NCI-H82 (cell line): ENCODE measurements at regions not wholly inside any gene's neighbourhood (a gene's known extent, or its start where the extent isn't known, plus 50 kb on each side); places are given as distances from the start of the nearest gene placed in this dataset.

ENCODE experiments used
- DNase-seq: peaks from one replicate; lab custom pipeline; 2025; lab: John Stamatoyannopoulos, UW

DNA sequence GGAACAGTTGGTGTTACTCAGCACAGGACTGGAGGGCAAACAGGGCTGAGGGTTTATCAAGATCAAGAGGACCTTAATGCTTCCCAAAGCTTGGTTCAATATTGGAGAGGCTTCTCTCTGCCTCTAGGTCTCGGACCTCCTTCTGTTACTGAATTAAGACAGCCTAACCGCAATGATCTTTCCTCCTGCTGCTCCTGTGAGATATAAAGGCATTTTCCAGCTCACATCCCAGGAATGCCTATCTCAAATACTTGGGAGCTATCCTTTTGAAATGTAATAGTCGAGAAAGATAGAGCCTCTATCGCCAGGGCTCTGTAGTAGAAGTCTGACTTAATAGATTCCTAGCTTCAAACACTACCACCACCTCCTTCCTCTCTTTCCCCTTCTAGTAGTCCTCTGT is 1475.0 kb downstream of the SLITRK1 start:
- no peak for DNase-seq

GRCh38 chr13:82374719-82375118 is 1507.6 kb downstream of the SLITRK1 start:
- no peak for DNase-seq

DNA sequence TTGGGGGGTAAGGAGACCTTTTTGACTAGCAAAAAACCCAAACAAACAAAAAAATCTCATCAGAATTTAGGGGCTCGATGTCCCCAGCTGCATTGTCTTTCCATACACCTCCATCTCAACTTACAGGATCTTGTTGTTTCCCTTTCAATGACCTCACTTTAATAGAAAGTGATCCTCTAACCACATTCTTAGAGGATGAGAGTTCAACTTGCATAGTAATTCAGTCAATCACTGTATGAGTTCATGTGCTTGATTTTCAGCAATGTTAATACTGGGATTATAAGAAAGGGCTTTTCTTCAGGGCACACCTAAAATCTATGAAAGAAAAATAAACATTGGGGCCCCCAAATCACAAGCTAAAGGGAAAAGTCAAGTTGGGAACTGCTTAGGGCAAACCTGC is 1512.0 kb downstream of the SLITRK1 start:
- DNase-seq: no peak

- no peak for DNase-seq
Measured at GRCh38 chr13:82364525-82364924, 1517.7 kb downstream of the SLITRK1 start.

GRCh38 chr13:82358284-82358683 is 1524.0 kb downstream of the SLITRK1 start:
- DNase-seq: no peak

GRCh38 chr13:82356667-82357410 is 1525.4 kb downstream of the SLITRK1 start:
- DNase-seq: no peak

GRCh38 chr13:82344867-82345266 is 1537.4 kb downstream of the SLITRK1 start:
- DNase-seq: no peak

- DNase-seq: no peak
Measured at GRCh38 chr13:82341116-82341515, 1541.2 kb downstream of the SLITRK1 start.

DNA sequence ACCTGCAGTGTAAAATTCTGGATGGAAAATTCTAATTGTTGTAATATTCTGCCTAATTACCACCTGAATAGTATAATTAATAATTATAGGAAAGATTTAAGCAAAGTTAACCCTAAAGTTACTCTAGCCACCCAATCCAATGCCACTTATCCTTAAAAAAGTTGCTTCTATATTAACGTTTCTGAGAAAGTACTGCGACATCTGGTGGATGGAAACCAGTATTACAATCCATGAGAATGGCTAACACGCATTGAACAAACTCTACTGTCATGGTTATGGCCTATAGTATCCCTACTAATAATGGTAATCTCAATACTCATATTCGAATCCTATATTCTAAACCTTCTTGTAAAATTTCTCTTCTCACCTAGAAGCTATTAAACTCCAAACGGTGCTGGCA is 1551.8 kb downstream of the SLITRK1 start:
- peak; percentile 44 for DNase-seq

- DNase-seq: no peak
Measured at GRCh38 chr13:82323101-82323500, 1559.2 kb downstream of the SLITRK1 start.

GRCh38 chr13:82305588-82305987 is 1576.7 kb downstream of the SLITRK1 start:
- DNase-seq: no peak

DNA sequence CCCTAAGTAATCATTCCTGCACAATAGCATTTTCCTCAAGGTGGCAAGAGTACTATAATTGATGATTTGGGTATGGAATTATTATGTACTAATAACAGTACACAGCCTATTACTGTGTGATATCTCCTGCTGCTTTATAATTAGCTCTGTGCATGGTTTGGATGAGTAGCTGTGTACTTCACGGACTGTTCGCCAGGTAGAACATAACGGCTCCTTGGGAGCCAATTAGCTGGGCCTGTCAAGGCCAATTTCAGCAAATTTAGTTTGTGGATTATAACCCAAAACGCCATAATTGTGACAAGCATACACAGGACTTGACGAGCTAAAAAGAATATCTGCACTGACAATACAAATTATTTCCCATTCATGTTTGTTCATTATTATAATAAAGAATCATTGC is 1584.2 kb downstream of the SLITRK1 start:
- DNase-seq: no peak

GRCh38 chr13:82294226-82294625 is 1588.0 kb downstream of the SLITRK1 start:
- no peak for DNase-seq

DNA sequence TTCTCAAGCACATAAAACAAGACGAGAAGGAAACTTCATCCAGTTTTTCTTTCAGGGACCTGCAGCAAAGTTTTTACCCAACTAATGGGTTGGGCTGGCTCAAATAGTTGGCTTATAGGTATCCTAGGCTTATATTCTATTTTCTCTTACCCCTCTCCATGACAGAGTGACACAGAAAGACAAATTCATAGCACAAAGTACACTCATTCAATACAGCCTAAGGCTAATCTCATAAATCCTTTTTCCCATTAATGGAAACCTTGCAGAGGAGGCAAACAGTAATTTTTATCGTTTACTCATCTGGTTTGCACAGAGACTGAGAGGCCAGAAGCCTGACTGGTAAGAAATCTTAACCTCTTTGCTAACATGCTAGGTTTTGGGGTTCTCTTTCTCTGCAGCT is 1589.9 kb downstream of the SLITRK1 start:
- DNase-seq: no peak

DNA sequence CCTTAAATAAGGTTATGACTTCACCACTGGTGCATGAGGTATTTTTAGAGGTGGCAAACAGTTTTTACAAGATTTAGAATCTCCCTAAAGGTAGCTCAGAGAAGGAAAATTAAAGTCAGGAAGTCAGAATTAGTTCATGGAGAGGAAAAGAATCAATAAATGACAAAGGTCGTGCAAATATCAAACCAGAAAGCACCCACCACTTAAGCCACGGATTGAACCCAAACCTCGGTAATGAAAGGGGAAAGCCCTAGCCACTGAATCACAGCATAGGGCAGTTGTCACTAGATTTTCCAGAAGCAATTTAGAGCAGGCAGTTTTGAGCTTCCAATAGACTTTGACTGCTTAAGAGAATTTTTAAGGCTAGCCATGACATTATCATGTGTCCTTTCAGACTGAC is 1590.4 kb downstream of the SLITRK1 start:
- no peak for DNase-seq

- no peak for DNase-seq
Measured at GRCh38 chr13:82275644-82276043, 1606.6 kb downstream of the SLITRK1 start.

DNA sequence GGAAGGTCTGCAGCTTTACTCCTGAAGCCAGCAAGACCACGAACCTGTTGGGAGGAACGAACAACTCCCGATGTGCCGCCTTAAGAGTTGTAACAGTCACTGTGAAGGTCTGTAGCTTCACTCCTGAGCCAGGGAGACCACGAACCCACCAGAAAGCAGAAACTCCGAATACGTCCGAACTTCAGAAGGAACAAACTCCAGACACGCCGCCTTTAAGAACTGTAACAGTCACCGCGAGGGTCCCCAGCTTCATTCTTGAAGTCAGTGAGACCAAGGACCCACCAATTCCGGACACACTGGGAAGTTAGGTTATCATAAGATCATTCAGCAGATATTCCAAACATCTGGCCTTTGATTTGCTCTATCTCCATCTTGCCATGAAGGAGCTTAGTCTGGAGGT is 1623.0 kb downstream of the SLITRK1 start:
- no peak for DNase-seq

- no peak for DNase-seq
Measured at GRCh38 chr13:82257790-82258507, 1624.3 kb downstream of the SLITRK1 start.

GRCh38 chr13:82248762-82249161 is 1633.5 kb downstream of the SLITRK1 start:
- no peak for DNase-seq

DNA sequence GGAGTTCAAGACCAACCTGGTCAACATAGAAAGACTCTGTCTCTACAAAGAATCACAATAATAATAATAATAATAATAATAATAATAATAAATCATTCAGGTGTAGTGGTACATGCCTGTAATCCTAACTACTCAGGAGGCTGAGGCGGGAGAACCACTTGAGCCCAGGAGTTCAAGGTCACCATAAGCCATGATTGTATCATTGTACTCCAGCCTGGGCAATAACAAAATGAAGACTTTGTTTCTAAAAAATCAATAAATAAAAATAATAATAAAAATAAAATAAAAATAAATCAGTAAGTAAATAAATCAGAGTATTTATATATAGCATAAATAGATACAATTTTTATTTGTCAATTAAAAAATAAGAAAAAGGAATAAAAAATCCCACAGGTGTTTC is 1636.4 kb downstream of the SLITRK1 start:
- no peak for DNase-seq

GRCh38 chr13:82224806-82225205 is 1657.5 kb downstream of the SLITRK1 start:
- no peak for DNase-seq

- DNase-seq: no peak
Measured at GRCh38 chr13:82221621-82222020, 1660.7 kb downstream of the SLITRK1 start.

- DNase-seq: no peak
Measured at GRCh38 chr13:82220641-82221040, 1661.6 kb downstream of the SLITRK1 start.

- DNase-seq: no peak
Measured at GRCh38 chr13:82216165-82216564, 1666.1 kb downstream of the SLITRK1 start.
